ENCODE measurements at regions not wholly inside any gene's neighbourhood (a gene's known extent, or its start where the extent isn't known, plus 50 kb on each side); places are given as distances from the start of the nearest gene placed in this dataset.
"Not testable (repeated sequence)": the region's sequence is repeated elsewhere in the genome, so short reads cannot be mapped to it uniquely, and the experiment has no call there.

- DNase-seq, result no peak
These were observed 828.6 kb upstream of the CITED2 start for GRCh38 chr6:140202964-140203515.

- DNase-seq, result no peak
These were observed 827.5 kb upstream of the CITED2 start for GRCh38 chr6:140201787-140202458.

GRCh38 chr6:140193269-140193668, 818.8 kb upstream of the CITED2 start:
- DNase-seq, result no peak

- no peak for DNase-seq
These were observed 817.6 kb upstream of the CITED2 start for GRCh38 chr6:140192018-140192417.

- DNase-seq, result not testable (repeated sequence)
These were observed 814.8 kb upstream of the CITED2 start for GRCh38 chr6:140189263-140189662.

- DNase-seq, result no peak
These were observed 811.5 kb upstream of the CITED2 start for GRCh38 chr6:140185991-140186390.

GRCh38 chr6:140183881-140184280, 809.4 kb upstream of the CITED2 start:
- DNase-seq, result no peak

GRCh38 chr6:140182821-140183220, 808.4 kb upstream of the CITED2 start:
- no peak for DNase-seq

- no peak for DNase-seq
These were observed 807.4 kb upstream of the CITED2 start for GRCh38 chr6:140181876-140182275.

- DNase-seq, result no peak
These were observed 805.9 kb upstream of the CITED2 start for GRCh38 chr6:140180306-140180705.

GRCh38 chr6:140178935-140179334, 804.5 kb upstream of the CITED2 start:
- no peak for DNase-seq

GRCh38 chr6:140178520-140178919, 804.1 kb upstream of the CITED2 start:
- no peak for DNase-seq

- DNase-seq, result no peak
These were observed 801.9 kb upstream of the CITED2 start for GRCh38 chr6:140176306-140176705.

GRCh38 chr6:140175486-140175885, 801.0 kb upstream of the CITED2 start:
- DNase-seq, result no peak

GRCh38 chr6:140174524-140174923, 800.1 kb upstream of the CITED2 start:
- DNase-seq, result peak; percentile 52

GRCh38 chr6:140168365-140168764, 793.9 kb upstream of the CITED2 start:
- no peak for DNase-seq

GRCh38 chr6:140160909-140161308, 786.5 kb upstream of the CITED2 start:
- DNase-seq, result no peak

- DNase-seq, result no peak
These were observed 786.0 kb upstream of the CITED2 start for GRCh38 chr6:140160494-140160893.

- no peak for DNase-seq
These were observed 781.7 kb upstream of the CITED2 start for GRCh38 chr6:140156131-140156530.

- DNase-seq, result no peak
These were observed 781.1 kb upstream of the CITED2 start for GRCh38 chr6:140155451-140156126.

GRCh38 chr6:140153703-140154102, 779.3 kb upstream of the CITED2 start:
- DNase-seq, result no peak

GRCh38 chr6:140147825-140148814, 773.7 kb upstream of the CITED2 start:
- DNase-seq, result not testable (repeated sequence)

- no peak for DNase-seq
These were observed 766.4 kb upstream of the CITED2 start for GRCh38 chr6:140140891-140141290.
